Islet of Langerhans (tissue), 1 donor: ENCODE measurements at regions not wholly inside any gene's neighbourhood (a gene's known extent, or its start where the extent isn't known, plus 50 kb on each side); places are given as distances from the start of the nearest gene placed in this dataset.
"Not testable (repeated sequence)": the region's sequence is repeated elsewhere in the genome, so short reads cannot be mapped to it uniquely, and the experiment has no call there.

Experiments used
- FAIRE-seq: peaks from one replicate; lab custom pipeline; 2011; peaks lifted over from hg19 to GRCh38; lab: Jason Lieb, UNC

GRCh38 chr1:9466780-9467758 is 72.2 kb upstream of the SLC25A33 start:
- no peak for FAIRE-seq

- FAIRE-seq, result not testable (repeated sequence)
Observed at GRCh38 chr1:9469882-9470281, 69.4 kb upstream of the SLC25A33 start.

DNA sequence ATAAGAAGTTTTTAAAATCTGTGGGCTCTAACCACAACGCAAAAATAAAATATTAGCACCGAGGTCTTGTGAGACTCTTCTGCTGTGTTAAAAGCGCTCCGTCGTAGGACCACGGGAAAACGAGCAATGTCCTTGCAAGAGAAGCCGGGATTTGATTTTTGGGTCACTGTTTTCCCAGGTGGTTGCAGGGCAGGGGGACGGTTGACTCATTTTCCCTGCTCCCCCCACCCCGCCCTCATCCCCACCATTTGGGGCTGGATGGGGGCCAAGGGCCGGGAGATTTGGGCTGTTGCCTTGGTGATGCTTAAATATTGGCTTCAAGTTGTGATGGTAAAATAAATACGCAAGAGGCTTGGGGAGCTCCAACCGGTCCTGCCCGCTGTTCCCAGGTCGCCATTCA is 67.6 kb upstream of the SLC25A33 start:
- no peak for FAIRE-seq

DNA sequence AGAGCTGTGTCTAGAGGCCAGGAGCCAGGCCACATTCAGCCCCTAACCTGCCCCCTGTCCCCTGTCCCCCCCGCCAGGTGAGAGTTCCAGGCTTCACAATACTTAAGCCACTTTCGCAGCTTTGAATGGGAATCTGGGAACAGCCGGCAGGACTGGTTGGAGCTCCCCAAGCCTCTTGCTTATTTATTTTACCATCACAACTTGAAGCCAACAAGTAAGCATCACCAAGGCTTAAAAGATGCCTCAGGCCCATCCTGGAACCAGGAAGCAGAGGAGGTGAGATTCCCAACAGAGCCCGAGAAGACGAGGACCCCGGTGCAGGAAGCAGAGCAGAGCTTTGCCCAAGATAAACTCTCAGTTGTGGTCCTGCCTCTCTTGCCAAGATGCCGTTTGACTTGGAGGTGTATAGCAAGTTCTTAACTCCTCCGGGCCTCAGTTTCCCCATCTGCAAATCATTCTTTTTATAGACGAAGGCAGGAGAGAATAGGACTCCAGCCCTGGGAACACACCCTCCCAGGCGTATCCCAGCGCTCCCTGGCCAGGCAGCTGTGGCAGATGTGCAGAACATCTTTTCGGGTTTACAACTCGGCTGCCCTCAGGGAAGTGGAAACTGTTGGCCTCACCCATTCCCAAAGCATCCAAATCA is 66.8 kb upstream of the SLC25A33 start:
- FAIRE-seq, result no peak

DNA sequence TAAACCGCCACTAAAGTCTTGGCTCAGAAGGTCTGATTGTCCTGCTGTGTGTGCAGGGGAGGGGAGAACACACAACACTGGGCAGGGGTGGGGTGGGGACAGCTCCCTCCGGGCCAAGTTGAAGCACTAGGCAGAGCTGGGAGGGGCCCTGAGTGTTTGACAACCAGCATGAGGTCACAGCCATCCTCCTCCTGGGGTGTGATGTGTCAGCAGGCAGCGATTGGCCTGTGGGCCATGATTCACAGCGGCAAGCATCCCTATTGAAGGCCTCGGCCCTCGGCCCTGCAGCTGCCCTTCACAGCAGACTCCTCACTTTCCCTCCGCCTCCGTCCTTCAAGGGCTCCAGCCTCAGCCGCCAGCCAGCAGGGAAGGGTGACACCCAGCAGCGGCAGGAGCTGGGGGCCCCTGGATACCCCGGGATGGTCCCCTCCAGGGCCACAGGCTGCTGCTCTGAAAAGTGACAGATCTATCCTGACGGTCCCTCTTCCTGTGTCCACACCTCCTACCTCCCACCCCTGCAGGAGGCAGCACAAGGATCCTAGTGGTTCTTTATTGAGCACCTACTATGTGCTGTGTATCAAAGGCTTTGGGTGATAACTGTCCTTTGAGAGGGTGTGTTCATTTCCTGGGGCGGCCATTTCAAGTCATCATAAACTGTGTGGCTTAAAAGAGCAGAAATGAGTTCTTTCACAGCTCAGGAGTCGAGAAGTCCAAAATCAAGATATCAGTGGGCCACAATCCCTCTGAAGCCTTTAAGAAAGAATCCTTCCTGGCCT is 66.0 kb upstream of the SLC25A33 start:
- FAIRE-seq, result no peak

DNA sequence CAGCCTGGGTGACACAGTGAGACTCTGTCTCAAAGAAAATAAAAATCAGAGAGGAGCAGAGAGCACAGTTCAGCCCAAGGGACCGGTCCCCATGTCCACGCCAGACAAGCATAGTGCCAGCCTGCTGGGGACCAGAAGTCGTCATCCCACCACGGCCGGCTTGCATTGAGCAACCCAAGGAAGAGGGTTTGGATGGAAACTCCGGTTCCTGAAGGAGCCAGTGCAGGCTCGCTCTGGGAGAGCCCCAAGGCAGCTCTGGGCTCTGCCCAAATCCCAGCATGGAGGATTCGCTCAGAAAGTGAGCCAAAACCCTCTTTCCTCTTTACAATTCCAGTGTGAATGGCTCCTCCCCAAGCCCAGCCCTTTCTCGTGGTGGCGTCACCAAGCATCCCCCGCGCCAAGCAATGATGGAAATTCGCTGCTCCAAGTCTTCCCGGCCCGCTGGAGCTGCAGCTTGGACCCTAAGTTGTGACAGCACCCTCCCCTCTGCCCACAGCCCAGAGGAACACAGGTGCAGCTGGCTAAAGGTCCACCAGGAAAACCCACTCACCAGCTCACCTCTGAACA is 64.1 kb upstream of the SLC25A33 start:
- no peak for FAIRE-seq

- no peak for FAIRE-seq
Observed at GRCh38 chr1:9476790-9477463, 62.3 kb upstream of the SLC25A33 start.

GRCh38 chr1:9477535-9477934 is 61.7 kb upstream of the SLC25A33 start:
- FAIRE-seq, result no peak

DNA sequence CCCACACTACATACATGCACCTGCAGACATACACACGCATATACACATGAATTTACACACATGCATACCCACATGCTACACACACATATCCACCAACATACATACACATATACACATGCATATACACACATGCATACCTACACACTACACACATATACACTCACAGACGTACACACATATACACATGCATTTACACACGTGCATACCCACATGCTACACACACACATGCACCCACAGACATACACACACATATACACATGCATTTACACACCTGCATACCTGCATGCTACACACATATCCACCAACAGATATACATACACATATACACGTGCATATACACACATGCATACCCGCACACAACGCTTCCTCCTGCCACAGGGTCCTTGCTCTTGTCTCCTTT is 61.2 kb upstream of the SLC25A33 start:
- no peak for FAIRE-seq

- no peak for FAIRE-seq
Observed at GRCh38 chr1:9481048-9481447, 58.2 kb upstream of the SLC25A33 start.

- no peak for FAIRE-seq
Observed at GRCh38 chr1:9482403-9482802, 56.9 kb upstream of the SLC25A33 start.

GRCh38 chr1:9482816-9483572 is 56.3 kb upstream of the SLC25A33 start:
- no peak for FAIRE-seq

DNA sequence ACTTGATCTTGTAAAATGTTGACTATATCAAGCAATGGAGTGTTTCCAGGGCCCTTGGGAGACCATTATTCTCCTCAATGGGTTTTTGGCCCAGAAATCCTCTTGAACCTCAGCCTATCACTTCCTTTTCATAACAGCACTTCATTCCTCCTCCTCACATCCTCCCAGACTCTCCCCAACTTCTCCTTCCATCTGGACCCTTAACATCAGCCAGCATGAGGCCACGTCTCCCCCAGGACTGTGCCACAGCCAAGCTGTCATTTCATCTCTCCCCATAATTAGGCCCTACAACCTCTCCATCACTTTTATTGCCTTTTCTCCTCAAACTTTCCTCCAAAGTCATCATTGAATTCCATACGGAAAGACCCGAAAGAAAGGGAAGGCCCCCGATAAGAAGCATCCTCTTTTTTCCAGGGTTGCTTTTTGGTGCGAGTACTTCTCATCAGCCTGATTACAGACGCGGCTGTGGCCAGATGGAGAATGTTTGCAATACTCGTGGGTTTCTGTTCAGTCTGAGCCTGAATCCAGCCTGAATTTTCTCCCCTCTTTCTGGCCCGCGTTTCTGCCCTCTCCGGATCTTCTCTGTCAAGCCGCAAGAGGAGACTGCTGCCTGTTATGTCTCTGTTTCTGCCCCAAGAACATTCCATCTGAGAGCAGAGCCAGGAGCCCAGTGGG is 52.7 kb upstream of the SLC25A33 start:
- FAIRE-seq, result no peak
